HG03342 (cell line): ENCODE measurements at regions not wholly inside any gene's neighbourhood (a gene's known extent, or its start where the extent isn't known, plus 50 kb on each side); places are given as distances from the start of the nearest gene placed in this dataset.
"Not testable (repeated sequence)": the region's sequence is repeated elsewhere in the genome, so short reads cannot be mapped to it uniquely, and the experiment has no call there.

Source experiments
- ATAC-seq: cut with Tn5 transposase; IDR thresholded peaks from one replicate; pipeline ENCODE4 v1.9.1; 2021; ENCODE audit warnings: mild to moderate bottlenecking, moderate library complexity; ENCODE audit not compliant: unreplicated experiment

- ATAC-seq = no peak
Measured at GRCh38 chr20:59458645-59459044, 145.7 kb upstream of the PHACTR3 start.

DNA sequence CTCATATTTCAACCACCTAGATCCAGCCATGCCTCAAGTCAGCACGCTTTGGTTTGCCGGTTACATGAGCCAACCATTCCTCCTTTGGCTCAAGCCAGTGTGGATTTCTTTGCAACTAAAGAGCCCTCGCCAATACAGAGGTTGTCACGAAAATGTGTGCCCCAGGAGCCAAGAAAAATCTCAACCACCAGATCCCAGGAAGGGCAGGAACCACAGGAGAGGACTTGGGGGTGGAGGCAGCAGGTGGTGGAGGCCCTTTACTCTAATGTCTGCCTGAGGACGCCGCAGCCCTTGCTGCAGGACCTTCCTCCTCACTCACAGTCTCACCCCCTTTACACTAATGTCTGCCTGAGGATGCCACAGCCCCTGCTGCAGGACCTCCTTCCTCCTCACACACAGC, 144.8 kb upstream of the PHACTR3 start:
- no peak for ATAC-seq

GRCh38 chr20:59460352-59460751, 144.0 kb upstream of the PHACTR3 start:
- no peak for ATAC-seq

DNA sequence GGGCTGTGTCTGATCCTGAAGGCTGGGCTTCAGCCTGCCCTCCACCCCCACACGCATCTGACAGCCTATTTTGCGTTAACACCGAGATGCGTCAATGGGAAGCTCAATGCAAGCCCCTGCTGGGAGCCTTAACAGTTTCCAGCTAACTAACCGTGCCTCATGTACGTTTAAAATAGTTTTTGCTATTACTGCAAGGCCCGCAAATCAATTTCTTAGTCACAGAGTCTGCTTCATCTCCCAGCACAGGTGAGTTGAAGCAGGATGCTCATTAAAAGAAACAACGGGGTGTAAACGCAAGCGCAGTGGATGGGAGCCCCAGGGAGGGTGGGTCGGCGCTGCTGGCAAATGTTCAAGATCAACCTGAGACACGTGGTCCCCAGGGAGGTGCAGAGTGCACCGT, 142.8 kb upstream of the PHACTR3 start:
- ATAC-seq = no peak

DNA sequence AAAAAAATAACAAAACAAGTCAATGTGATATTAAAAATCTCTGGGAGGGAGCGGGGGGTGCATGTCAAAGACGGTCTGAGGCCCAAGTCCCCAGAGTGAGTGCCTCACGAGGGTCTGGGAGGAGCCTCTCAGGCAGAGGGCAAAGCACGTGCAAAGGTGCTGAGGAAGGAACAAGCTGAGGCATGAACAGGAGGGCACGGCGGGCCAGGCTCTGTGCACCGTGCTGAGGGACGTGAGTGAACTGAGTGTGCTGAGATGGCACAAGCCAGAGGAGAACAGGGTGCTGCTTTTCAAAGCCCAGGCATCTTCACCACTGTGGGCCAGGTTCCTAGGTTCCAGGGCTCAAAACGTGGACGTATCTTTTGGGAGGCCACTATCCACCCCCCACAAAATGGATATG, 142.1 kb upstream of the PHACTR3 start:
- no peak for ATAC-seq

DNA sequence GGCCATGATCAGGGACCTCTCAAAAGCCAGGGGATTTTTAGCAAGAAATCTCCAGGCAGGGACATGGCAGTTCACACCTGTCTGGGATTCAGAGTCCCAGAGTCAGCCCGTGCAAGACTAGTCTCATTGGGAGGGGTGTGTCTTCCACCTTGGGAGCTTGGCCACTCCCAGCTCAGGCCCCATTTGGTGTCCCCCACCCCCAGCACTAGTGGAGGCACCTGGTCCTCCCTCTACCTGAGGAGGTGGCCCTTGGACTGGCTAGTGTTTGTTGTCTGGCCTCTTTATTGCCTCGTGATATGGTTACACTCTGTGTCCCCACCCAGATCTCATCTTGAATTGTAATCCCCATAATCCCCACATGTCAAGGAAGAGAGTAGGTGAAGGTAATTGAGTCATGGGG, 140.8 kb upstream of the PHACTR3 start:
- no peak for ATAC-seq

- ATAC-seq = no peak
Measured at GRCh38 chr20:59466107-59466815, 138.1 kb upstream of the PHACTR3 start.

DNA sequence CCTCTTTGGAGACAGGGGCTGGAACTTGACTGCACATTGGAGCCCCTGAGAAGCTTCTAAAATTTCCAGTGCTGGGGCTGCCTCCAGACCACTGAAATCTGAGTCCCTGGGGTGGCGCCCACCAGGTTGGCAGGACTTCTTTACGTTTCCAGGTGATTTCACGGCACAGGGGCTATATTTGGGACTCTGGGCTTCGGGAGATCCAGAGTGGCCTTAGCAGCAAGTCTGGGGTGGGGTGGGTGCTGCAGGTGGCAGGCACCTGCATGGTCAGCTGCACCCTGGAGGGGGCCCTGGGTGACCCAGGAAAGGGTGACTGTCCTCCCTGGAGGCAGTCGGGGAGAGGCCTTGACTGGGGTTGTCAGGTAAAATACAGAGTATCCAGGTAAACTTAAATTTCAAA, 135.5 kb upstream of the PHACTR3 start:
- ATAC-seq = no peak

DNA sequence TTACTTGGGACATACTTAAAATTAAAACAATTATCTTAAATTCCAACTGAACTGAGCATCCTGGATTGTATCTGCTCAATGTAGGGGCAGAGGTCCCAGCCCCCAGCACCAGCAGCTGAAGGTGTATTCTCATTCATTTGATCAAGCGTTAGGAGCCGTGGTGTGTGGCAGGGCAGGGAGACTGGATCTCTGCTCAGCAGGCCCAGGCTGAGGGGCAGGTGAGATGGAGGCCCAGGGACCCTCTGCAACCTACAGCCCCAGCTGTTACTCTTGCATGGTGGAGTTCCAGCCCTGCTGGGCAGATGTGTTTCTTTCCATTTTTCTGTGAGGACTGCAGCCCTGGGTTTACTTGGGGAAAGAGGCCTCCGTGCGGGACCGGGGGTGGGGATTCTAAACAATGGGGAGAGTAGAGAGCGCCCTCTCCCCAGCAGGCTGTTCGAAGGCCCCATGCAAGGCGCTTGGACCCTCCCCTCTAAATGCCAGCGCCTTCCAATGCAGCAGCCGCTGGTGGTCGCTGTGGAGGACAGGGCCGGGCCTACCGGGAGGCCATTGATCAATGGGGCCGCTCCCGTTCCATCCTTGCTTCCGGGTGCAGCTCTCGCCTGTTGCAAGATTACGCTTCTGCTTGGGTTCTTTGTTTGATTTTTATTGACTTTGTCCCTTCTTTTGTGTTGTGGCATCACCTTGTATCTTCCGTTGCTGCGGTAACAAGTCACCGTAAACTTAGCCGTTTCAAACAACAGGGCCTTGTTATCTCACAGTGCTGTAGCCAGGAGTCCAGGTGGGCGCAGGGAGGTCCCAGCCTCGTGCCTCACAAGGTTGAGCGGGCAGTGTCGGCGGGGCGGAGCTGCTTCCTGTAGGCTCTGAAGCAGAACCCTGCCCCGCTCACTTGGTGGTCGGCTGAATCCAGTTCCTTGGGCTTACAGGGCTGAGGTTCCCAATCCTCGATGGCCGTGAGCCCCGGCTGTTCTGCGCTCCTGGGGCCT, 134.8 kb upstream of the PHACTR3 start:
- no peak for ATAC-seq

DNA sequence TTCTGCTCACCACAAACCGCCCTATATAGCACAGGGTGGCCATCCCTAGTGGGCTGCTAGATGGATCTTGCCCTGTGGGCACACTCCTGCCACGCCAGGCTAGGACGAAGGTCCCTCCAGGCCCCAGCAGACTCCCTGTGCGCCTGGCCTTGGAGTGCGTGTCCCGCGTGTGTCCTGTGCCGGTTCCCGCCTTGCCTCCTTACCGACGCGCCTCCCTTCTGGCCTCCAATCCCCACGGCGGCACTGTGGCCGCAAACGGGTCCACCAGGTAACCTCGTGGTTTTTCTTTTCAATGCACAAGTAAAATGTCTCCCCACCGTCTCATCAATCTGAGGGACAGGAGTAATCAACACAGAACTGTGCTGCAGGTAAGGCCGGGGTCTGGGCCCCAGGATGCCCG, 133.8 kb upstream of the PHACTR3 start:
- no peak for ATAC-seq

DNA sequence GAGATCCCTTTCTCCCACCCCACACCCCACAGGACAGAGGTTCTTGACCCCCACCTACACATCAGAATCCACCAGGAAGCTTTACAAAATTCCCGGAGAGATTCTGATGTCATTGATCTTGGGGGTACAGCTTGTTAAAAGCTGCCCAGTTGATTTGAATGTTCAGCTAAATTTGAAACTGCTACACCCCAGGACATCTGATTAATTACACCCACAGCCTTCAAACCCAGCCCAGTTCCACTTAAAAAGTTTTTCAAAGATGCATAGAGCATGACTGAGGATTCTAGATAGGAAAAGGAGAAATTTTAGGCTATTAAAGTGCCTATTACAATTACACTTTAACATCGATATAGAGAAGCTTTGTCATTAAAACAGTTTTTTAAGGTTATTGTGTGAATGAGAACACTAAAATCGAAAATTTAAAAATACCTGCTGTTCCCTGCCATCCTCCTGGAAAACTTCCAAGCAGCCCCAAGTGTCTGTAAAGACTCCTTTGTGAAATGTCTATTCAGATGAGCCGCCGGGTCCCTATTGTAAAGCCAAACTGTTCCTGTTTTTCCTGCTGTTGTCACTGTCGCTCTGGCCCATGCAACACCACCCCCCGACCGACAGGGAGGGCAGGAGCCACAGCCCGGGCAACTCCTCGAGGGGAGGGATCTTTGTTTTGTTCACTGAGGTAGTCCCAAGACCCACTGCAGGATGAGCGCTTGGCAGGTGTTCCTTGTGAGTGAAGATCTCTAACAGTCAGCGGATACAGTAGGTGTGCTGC, 132.5 kb upstream of the PHACTR3 start:
- no peak for ATAC-seq

DNA sequence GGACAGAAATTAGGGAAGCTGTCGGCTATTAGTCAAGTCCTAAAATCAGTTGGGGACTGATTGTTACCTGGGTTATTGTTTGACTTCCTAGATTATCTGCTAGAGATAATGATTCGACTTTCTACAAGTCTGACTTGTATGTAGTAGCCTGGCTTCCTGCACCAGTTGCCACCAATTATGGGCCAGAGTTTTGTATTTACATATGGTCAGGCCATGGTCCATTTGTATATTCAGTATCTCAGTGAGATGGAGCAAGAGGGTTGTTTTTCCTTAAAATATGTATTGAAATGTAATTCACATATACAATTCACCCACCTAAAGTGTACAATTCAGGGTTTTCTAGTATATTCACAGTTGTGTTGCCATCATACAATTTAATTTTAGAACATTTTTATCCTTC, 130.6 kb upstream of the PHACTR3 start:
- ATAC-seq = no peak

GRCh38 chr20:59481067-59481466, 123.3 kb upstream of the PHACTR3 start:
- ATAC-seq = no peak

DNA sequence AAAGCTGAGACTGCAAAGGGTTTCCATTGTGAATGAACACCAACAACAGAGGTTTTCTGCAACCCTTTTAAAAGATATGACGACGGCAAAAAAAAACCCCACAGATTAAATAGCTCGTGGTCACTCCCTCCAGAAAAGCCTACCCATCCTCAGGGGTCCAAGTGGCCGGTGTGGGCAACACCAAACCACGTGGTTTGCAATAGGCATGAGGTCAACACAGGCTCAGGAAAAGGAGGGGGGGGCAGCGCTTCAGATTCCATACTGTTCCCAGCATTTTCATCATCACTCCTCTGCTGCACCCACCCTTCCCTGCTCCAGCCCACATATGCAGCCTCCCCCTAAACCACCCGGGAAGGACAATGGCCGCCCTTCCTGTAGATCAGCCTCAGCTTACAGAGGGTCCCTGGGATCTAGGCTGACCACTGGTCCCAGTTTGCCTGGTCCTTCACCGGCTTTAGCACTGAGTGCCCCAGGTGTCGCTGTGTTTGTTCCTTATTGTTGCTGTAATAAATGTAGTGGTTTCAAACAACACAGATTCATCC, 122.8 kb upstream of the PHACTR3 start:
- ATAC-seq = no peak

GRCh38 chr20:59482351-59483187, 121.8 kb upstream of the PHACTR3 start:
- no peak for ATAC-seq

- ATAC-seq = no peak
Measured at GRCh38 chr20:59483481-59483880, 120.9 kb upstream of the PHACTR3 start.

DNA sequence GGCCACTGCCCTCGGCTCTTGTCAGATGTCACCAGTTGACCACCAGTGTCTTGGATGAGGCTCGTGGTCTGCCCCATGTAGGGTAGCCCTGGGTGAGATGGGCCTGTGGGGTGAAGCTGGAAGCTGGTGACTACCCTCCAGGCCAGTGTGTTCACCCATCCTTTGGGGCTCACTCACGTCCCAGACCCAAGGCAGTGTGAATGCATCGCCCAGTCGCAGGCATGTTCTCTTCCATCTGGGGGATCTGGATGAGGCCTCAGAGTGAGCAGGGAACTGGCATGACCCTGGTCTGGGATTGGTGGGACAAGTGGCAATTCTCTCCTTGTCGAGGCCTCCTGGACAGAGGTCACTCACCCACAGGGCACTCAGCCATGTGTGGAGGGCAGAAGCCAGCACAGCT, 120.1 kb upstream of the PHACTR3 start:
- ATAC-seq = no peak

DNA sequence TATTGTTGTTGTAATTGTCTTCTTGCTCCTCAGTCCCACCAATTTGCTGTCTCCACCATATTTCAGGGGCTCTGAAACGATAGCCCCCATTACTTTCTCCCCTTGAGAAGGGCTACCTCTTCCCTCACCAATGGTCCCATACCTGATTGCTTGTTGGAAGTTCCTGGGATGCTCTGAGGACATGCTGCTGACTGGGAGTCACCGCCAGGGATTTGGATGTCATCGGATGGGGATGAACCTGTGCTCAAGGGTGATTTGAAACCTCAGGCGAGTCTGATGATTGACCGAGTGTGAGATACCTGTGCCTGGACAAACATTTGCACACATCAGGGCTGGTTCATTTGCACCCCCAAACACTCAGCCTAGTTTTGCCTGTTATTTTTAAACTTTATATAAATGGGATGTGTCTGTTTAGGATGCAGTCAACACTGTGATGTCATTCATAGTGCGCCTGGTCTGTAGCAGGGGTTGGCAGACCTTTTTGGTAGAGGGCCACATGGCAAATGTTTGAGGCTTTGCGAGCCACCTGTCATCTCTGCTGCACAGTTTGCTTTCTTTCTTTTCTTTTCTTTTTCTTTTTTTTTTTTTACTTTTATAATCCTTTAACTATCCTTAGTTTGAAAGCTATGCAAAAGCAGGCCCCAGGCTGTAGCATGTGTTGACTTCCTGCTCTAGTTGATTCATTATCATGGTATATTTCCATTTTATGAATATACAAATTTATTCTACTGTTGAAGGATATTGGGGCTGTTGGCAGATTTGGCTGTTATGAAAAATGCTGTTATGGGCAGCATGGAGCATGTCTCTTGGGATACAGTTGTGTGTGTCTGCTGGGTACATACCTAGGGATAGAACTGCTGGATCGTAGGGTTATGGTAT, 118.5 kb upstream of the PHACTR3 start:
- no peak for ATAC-seq

DNA sequence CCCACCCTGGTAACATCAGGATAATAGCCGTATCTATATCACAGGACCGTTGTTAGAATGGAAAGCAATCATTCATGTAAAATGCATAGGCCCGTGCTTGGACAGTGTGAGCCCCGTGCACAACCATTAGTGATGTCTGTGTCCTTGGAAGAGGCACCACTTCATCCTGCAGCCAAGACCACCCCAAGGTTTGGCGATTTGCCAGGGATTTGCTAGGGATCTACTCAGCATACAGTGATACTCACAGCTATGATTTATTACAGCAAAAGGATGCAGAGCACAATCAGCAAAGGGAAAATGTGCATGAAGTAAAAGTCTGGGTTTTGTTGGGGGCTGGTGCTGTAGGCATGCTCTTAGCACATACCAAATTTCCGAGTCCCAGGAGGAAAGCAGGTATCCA, 115.9 kb upstream of the PHACTR3 start:
- not testable (repeated sequence) for ATAC-seq
